Trophoblast cell (in vitro differentiated cells and primary cell): ENCODE measurements at regions not wholly inside any gene's neighbourhood (a gene's known extent, or its start where the extent isn't known, plus 50 kb on each side); places are given as distances from the start of the nearest gene placed in this dataset.
"Not testable (repeated sequence)": the region's sequence is repeated elsewhere in the genome, so short reads cannot be mapped to it uniquely, and the experiment has no call there.

Experiments used
- DNase-seq, 2 donors: peaks; one replicate each; pipeline ENCODE4 v3.0.0-alpha.2; 2016
- H2AFZ ChIP-seq: 2 replicates; pipeline ENCODE4 v1.6.1; 2013; ENCODE audit warnings: low read length, moderate library complexity, mild to moderate bottlenecking; ENCODE audit not compliant: insufficient read depth, poor library complexity
- H2AK5ac ChIP-seq: 2 replicates; pipeline ENCODE4 v1.6.1; 2013; ENCODE audit warnings: mild to moderate bottlenecking, low read length
- H2BK120ac ChIP-seq: 2 replicates; pipeline ENCODE4 v1.6.1; 2013; ENCODE audit warnings: low read length, mild to moderate bottlenecking, moderate library complexity; ENCODE audit not compliant: insufficient read depth, poor library complexity
- H2BK12ac ChIP-seq: 2 replicates; pipeline ENCODE4 v1.6.1; 2013; ENCODE audit warnings: mild to moderate bottlenecking, low read length, moderate library complexity
- H2BK5ac ChIP-seq: 2 replicates; pipeline ENCODE4 v1.6.1; 2013; ENCODE audit warnings: low read length, low read depth, moderate library complexity, mild to moderate bottlenecking; ENCODE audit not compliant: poor library complexity
- H3K14ac ChIP-seq: 2 replicates; pipeline ENCODE4 v1.6.1; 2013; ENCODE audit warnings: mild to moderate bottlenecking, low read length
- H3K18ac ChIP-seq: 2 replicates; pipeline ENCODE4 v1.6.1; 2013; ENCODE audit warnings: mild to moderate bottlenecking, low read length
- H3K23ac ChIP-seq: 2 replicates; pipeline ENCODE4 v1.6.1; 2013; ENCODE audit warnings: low read length
- H3K27ac ChIP-seq: 2 replicates; pipeline ENCODE4 v1.5.1; 2013; ENCODE audit warnings: low read depth, mild to moderate bottlenecking, inconsistent platforms, low read length, moderate library complexity
- H3K27me3 ChIP-seq: 2 replicates; pipeline ENCODE4 v1.6.1; 2013; ENCODE audit warnings: inconsistent platforms, mild to moderate bottlenecking, low read length, moderate library complexity; ENCODE audit not compliant: insufficient read depth
- H3K36me3 ChIP-seq, 2 experiments: 1 replicate in 1 of 2; 2 replicates in 1 of 2; pipeline ENCODE4 v1.6.1; 2013; ENCODE audit warnings: low read length in 2 of 2, mild to moderate bottlenecking in 2 of 2, moderate library complexity in 1 of 2; ENCODE audit not compliant: insufficient read depth in 2 of 2, control insufficient read depth in 1 of 2
- H3K4ac ChIP-seq: 2 replicates; pipeline ENCODE4 v1.6.1; 2013; ENCODE audit warnings: low read depth, mild to moderate bottlenecking, low read length, moderate library complexity
- H3K4me1 ChIP-seq, 2 experiments: 1 replicate in 1 of 2; 2 replicates in 1 of 2; pipeline ENCODE4 v1.6.1; 2013; ENCODE audit warnings: low read length in 2 of 2, mild to moderate bottlenecking in 2 of 2, moderate library complexity in 1 of 2; ENCODE audit not compliant: insufficient read depth in 2 of 2, control insufficient read depth in 1 of 2
- H3K4me2 ChIP-seq: 2 replicates; pipeline ENCODE4 v1.6.1; 2013; ENCODE audit warnings: inconsistent platforms, mild to moderate bottlenecking, low read length, moderate library complexity
- H3K4me3 ChIP-seq: 2 replicates; pipeline ENCODE4 v1.5.1; 2013; ENCODE audit warnings: mild to moderate bottlenecking, low read depth, low read length, inconsistent platforms
- H3K79me1 ChIP-seq: one replicate; pipeline ENCODE4 v1.6.1; 2013; ENCODE audit warnings: low read length
- H3K79me2 ChIP-seq: 2 replicates; pipeline ENCODE4 v1.6.1; 2013; ENCODE audit warnings: low read length, mild to moderate bottlenecking; ENCODE audit not compliant: control insufficient read depth, insufficient read depth, poor library complexity
- H3K9ac ChIP-seq: 2 replicates; pipeline ENCODE4 v1.6.1; 2013; ENCODE audit warnings: mild to moderate bottlenecking, low read length
- H3K9me3 ChIP-seq: 2 replicates; pipeline ENCODE4 v1.6.1; 2013; ENCODE audit warnings: low read depth, mild to moderate bottlenecking, control low read depth, inconsistent platforms, low read length; ENCODE audit not compliant: insufficient read depth
- H4K12ac ChIP-seq: 2 replicates; pipeline ENCODE4 v1.6.1; 2013; ENCODE audit warnings: low read depth, mild to moderate bottlenecking, low read length, moderate library complexity
- H4K8ac ChIP-seq: 2 replicates; pipeline ENCODE4 v1.6.1; 2013; ENCODE audit warnings: low read depth, mild to moderate bottlenecking, low read length, moderate library complexity
- H4K91ac ChIP-seq: one replicate; pipeline ENCODE4 v1.6.1; 2013; ENCODE audit warnings: low read depth, mild to moderate bottlenecking, low read length, moderate library complexity
- WGBS: extraction: QIAGEN DNeasy Blood & Tissue Kit; methylation state at CpG from one replicate; pipeline ENCODE4 v1.1.7; 2013; ENCODE audit warnings: missing lambda C conversion rate; ENCODE audit not compliant: insufficient read length, insufficient coverage; ENCODE audit errors: extremely low coverage; 5-methylcytosine and 5-hydroxymethylcytosine counted together

DNA sequence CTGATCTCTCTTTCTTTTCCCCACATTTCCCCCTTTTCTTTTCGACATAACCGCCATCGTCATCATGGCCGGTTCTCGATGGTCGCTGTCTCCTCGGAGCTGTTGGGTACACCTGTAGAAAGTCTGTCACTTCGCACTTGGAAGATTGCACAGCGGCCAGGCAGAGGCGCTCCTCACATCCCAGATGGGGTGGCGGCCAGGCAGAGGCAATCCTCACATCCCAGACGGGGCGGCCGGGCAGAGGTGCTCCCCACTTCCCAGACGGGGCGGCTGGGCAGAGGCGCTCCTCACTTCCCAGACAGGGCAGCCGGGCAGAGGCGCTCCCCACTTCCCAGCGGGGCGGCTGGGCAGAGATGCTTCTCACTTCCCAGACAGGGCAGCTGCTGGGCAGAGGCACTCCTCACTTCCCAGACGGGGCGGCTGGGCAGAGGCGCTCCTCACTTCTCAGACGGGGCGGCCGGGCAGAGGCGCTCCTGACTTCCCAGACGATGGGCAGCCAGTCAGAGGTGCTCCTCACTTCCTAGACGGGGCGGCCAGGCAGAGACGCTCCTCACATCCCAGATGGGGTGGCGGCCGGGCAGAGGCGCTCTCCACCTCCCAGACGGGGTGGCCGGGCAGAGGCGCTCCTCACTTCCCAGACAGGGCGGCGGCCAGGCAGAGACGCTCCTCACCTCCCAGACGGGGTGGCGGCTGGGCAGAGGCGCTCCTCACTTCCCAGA lies 110.7 kb downstream of the C5orf15 start:
- not testable (repeated sequence) for H3K79me1 ChIP-seq, H3K23ac ChIP-seq, H2BK5ac ChIP-seq, H3K4me3 ChIP-seq, H3K36me3 ChIP-seq, H4K8ac ChIP-seq, H3K4ac ChIP-seq, H2AFZ ChIP-seq, H3K4me2 ChIP-seq, H2BK120ac ChIP-seq, DNase-seq, H2BK12ac ChIP-seq, H3K14ac ChIP-seq, H3K4me1 ChIP-seq, H4K12ac ChIP-seq, H2AK5ac ChIP-seq, H3K9ac ChIP-seq, H3K18ac ChIP-seq, H3K27me3 ChIP-seq, H3K79me2 ChIP-seq, H4K91ac ChIP-seq, H3K27ac ChIP-seq
- peaks cover 18% of the 10 kb centered on the region for H3K9me3 ChIP-seq
- no CpG with 5 or more reads among the region's 44 CpGs for WGBS

DNA sequence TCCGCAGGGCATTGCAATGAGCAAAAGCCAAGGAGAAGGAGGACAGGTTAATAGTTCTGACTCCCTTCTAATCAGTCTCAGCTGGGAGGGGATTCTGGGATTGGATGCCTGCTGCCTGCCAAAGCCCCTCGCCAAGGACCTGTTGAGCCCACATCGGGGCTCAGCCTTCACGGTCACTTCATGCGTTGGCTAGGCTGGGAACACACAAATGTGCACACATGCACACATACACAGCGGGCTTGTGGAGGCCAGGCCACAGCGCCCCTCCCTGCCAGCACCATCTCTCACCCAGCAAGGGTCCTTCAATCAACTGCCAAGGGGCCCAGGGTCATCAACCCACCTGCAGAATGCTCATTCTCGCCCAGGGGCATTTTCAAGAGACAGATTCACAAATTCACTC lies 113.9 kb downstream of the C5orf15 start:
- H2BK5ac ChIP-seq = no peak overlapping the region
- DNase-seq = no peak
- no peak overlapping the region for H4K8ac ChIP-seq
- WGBS = no CpG with 5 or more reads among the region's 8 CpGs
- no peak overlapping the region for H3K18ac ChIP-seq
- H3K4ac ChIP-seq = no peak overlapping the region
- H2AFZ ChIP-seq = no peak overlapping the region
- no peak overlapping the region for H3K27ac ChIP-seq
- no peak overlapping the region for H4K12ac ChIP-seq
- no peak overlapping the region for H3K4me2 ChIP-seq
- H2BK120ac ChIP-seq = no peak overlapping the region
- H3K27me3 ChIP-seq = no peaks in the 10 kb centered on the region
- no peaks in the 10 kb centered on the region for H3K79me2 ChIP-seq
- no peaks in the 10 kb centered on the region for H3K79me1 ChIP-seq
- H2AK5ac ChIP-seq = no peak overlapping the region
- H3K4me3 ChIP-seq = no peak overlapping the region
- H3K14ac ChIP-seq = no peak overlapping the region
- H3K23ac ChIP-seq = no peak overlapping the region
- H4K91ac ChIP-seq = no peak overlapping the region
- H3K9me3 ChIP-seq = peaks cover 22% of the 10 kb centered on the region
- H3K4me1 ChIP-seq = no peaks in the 10 kb centered on the region
- H3K36me3 ChIP-seq = no peaks in the 10 kb centered on the region
- H3K9ac ChIP-seq = peak overlapping the region; percentile 76
- no peak overlapping the region for H2BK12ac ChIP-seq

DNA sequence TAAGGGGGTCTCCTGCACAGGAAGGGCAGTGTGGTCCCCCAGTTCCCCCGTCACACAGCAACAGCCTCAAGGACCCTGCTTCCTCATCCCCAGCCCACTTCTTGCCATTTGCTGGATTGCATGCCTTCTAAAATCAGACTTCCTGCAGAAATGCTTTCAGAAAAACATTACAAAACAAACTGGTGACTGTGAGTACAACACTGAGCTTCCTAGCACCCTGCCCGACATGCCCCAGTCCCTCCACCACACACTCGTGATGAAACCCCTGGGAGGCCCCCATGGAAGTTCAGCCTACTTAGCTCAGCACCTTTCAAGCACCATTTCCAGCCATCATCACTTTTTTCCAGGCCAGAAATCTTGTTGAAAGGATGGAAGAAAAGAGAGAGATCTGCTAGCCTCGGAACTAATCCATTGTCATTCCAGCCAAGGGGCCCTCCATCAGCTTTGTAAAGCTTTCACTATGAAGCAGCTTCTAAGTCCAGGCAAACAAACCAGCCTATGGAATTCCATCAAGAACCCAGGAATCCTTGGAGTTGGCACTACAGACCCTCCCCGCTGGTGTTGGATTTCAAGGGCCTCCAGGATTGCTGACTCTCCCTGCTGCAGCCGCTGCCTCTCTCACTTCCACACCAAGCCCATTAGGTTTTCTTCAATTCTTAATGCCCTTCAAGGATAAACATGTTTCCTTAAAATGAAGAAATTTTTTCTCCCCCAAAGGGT lies 114.6 kb downstream of the C5orf15 start:
- Histone ChIP-seq H2AK5ac (no peak overlapping the region), H3K4ac (no peak overlapping the region), H3K4me3 (no peak overlapping the region), H3K4me1 (no peaks in the 10 kb centered on the region), H3K14ac (no peak overlapping the region), H4K8ac (no peak overlapping the region), H3K79me2 (no peaks in the 10 kb centered on the region), H3K23ac (no peak overlapping the region), H3K18ac (no peak overlapping the region), H3K27me3 (no peaks in the 10 kb centered on the region), H2AFZ (no peak overlapping the region), H3K4me2 (no peak overlapping the region), H4K12ac (no peak overlapping the region), H3K36me3 (no peaks in the 10 kb centered on the region), H2BK120ac (no peak overlapping the region), H2BK12ac (no peak overlapping the region), H3K9me3 (peaks cover 17% of the 10 kb centered on the region), H2BK5ac (no peak overlapping the region), H3K27ac (no peak overlapping the region), H3K79me1 (no peaks in the 10 kb centered on the region), H4K91ac (no peak overlapping the region), H3K9ac (no peak overlapping the region)
- no CpG with 5 or more reads among the region's 6 CpGs for WGBS
- DNase-seq = no peak

DNA sequence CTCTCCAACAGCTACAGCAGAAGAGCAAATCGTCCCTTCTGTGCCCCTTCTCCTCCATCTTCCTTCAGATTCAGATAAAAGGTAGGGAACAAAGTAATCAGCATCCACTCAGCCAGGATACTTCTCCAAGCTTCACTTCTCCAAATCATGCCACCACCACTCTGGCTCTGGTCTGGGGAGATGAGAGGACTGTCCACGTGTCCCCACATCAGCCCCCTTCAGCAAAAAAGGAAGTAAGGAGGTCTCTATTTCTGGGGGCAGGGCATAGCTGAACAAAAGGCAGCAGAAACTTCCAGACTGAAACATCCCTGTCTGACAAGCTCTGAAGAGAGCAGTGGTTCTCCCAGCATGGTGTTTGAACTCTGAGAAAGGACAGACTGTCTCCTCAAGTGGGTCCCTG lies 116.9 kb downstream of the C5orf15 start:
- Histone ChIP-seq H3K4me3 (no peak overlapping the region), H4K12ac (no peak overlapping the region), H2BK12ac (no peak overlapping the region), H3K14ac (no peak overlapping the region), H4K91ac (no peak overlapping the region), H2BK5ac (no peak overlapping the region), H3K4me1 (no peaks in the 10 kb centered on the region), H3K18ac (no peak overlapping the region), H4K8ac (no peak overlapping the region), H3K4me2 (no peak overlapping the region), H3K23ac (no peak overlapping the region), H2AFZ (no peak overlapping the region), H3K79me2 (no peaks in the 10 kb centered on the region), H2BK120ac (no peak overlapping the region), H3K9me3 (peaks cover 10% of the 10 kb centered on the region), H3K4ac (no peak overlapping the region), H2AK5ac (no peak overlapping the region), H3K79me1 (no peaks in the 10 kb centered on the region), H3K9ac (no peak overlapping the region), H3K27me3 (no peaks in the 10 kb centered on the region), H3K27ac (no peak overlapping the region), H3K36me3 (no peaks in the 10 kb centered on the region)
- WGBS = no CpG with 5 or more reads among the region's 2 CpGs
- DNase-seq = no peak
